ENCODE measurements at regions not wholly inside any gene's neighbourhood (a gene's known extent, or its start where the extent isn't known, plus 50 kb on each side); places are given as distances from the start of the nearest gene placed in this dataset.
"Not testable (repeated sequence)": the region's sequence is repeated elsewhere in the genome, so short reads cannot be mapped to it uniquely, and the experiment has no call there.

DNA sequence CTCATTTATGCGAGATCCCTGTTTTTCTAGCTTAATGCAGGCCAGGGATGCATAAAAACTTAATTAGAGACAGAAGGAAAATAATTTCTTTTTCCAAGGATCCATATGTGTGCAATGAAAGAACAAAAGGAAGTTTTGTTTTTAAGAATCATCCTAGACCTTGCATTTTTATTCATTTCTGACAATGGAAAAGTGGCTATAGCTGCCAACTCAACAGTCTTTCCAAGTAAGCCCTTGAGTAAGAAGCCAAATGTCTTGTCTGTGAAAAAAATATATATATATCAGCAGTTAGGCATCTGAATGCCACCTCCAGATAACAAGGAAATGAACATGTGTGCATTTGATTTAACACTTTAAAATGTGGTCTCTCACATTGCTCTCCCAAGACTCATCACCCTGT lies 1397.6 kb downstream of the GATA3 start:
- DNase-seq (ENCODE audit: low read depth in 2 of 2): no peak

DNA sequence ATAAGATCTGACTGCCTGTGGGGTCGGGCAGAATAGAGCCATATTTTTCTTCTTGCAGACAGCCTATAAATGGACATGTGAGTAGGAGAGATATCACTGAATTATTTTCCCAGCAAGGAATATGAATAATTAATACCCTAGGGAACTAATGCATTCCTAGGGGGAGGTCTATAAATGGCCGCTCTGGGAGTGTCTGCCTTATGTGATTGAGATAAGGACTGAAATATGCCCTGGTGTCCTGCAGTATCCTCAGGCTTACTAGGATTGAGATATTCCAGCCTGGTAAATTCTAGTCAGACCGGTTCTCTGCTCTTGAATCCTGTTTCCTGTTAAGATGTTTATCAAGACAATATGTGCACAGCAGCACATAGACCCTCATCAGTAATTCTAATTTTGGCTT lies 1399.4 kb downstream of the GATA3 start:
- DNase-seq (ENCODE audit: low read depth in 2 of 2): not testable (repeated sequence)

DNA sequence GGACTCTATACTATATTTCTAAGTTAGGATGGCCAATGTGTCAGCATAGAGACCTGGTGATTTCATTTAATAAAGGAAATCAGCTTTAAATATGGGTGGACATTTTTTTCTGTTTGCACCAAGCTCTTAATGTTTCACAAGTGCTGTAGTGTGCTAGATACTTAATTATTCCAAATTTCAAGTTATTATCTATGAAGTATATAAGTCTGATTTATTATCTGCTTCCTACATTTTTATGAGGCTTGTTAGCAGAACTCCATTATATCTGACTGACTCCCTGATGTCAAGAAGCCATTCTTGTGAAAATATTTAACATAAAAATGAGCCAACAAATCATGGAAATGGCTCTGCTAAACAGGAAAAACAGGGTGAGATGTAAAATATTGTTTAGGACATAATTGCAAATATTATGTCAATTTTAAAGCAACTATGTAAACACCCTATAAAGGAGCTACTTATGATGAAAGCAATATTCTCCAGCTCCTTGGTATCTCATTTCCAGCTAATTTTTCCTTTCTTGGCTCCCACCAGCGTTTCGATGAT lies 1415.2 kb downstream of the GATA3 start:
- DNase-seq (ENCODE audit: low read depth in 2 of 2): no peak

DNA sequence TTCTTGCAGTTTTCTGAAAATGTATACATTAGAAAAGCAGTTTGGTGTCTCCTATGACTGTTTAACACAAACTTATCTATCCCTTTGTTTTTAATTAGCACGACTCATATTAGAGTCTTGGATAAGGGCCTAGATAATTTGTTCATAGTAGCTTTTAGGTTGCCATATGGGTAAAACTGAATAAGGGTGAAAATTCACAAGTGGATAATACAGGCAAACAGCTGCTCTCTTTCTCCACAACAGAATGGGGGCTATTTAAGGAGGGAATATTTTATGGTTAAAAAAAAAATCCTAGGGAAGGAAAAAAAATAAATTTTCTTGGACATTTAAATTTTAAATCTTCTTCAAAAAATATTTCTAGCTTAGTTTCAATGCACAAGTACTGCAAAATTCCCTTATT lies 1416.1 kb downstream of the GATA3 start:
- DNase-seq (ENCODE audit: low read depth in 2 of 2): no peak

DNA sequence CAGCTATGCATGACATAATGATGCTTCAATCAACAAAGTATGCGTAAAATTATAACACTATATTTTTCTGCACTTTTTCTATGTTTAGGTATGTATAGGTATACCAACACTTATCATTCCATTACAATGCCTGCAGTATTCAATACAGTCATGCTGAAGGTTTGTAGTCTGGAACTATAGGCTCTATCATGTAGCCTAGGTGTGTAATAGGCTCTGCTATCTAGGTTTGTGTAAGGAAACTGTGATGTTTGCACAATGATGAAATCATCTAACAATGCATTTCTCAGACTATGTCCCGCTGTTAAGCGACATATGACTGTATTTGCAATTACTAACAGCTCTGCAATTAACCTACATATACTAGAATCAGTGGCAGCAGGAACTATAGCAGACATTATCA lies 1447.5 kb downstream of the GATA3 start:
- no peak for DNase-seq (ENCODE audit: low read depth in 2 of 2)

DNA sequence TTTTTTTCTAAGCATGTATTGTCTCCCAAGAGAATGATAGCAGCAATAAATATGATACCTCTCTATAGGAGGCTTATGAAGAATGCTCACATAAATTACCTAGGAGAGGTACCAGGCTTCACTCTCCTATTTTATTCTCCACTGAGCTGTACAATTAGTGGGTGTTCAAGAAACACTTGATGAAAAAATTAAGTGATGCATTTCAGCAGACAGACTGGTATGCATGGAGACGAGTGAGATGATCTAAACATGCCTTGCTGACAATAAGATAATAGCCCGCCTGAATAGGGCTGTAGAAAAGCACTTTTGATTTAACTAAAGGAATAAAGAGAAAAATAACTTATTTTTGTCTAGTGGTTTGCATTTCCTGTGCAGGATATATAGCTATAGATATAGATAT lies 1449.7 kb downstream of the GATA3 start:
- DNase-seq (ENCODE audit: low read depth in 2 of 2): no peak

DNA sequence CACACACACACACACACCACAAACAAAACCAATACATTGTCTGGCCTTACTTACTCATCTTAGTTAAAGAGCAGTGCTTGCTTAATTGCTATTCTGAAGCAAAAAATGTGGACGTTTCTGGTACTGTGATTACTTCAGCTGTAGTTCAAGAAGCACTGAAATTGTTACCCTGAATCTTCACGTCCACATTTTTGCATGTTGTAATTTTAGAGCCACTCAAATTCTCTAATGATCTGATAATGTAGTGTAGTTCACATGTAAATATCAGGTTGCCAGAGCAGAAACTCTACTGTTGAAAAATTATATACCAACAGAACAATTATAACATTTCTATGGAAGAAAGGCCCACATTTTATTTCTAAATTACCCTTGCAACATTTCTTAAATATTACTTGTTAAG lies 1451.1 kb downstream of the GATA3 start:
- no peak for DNase-seq (ENCODE audit: low read depth in 2 of 2)

DNA sequence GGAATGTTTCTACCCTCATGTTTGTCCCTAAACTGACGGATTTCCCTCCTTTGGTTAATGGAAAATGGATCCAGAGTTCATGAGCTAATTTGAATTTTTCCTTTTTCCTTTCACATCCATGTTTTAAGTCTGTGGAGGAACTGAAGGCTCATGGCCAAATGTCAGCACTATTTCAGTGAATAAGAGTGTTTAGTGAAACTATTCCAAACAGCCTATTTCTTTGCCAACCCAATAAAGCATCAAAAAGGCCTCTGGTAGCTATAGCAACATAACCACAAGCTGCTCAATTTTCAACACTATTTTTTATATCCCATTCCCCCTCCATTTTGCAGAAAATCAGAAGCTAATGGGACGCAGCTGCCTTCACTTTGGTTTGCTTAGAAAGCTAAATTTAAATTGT lies 1454.1 kb downstream of the GATA3 start:
- no peak for DNase-seq (ENCODE audit: low read depth in 2 of 2)

DNA sequence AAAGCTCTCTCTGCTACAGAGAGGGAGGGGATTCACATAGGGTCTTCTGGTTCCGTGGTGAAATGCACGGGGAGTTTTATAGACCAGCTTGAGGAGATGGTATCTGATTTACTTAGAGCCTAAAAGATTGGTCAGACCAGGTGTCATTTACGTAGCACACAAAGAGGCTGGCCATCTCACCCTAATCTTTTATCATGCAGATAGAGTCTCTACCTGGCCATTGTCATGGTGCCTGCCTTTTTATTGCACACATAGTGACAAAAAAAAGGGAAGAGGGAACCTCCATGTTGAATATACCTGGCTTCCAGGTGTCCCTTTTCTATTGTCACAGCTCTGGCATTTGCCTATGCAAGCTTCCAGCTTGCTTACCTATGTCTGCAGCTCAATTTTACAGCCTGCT lies 1456.1 kb downstream of the GATA3 start:
- no peak for DNase-seq (ENCODE audit: low read depth in 2 of 2)

DNA sequence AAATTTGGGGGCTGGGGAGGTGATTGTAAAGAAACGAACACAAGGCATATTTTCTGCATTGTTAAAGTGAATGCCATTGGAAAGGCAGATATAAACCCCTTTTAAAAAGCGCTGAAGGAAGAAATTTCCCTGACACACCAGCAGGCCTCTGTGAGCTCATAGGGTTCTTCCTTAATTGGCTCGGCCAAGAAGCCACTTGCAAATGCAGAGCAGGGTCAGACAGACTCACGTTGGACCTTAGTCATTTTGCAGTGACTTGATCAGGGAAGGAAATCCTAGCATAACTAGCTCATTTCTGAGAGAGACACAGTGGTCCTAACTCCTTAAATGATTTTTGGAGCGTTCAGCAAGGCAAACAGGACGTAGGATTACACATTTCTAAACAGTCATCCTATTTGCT lies 1461.4 kb downstream of the GATA3 start:
- no peak for DNase-seq (ENCODE audit: low read depth in 2 of 2)

DNA sequence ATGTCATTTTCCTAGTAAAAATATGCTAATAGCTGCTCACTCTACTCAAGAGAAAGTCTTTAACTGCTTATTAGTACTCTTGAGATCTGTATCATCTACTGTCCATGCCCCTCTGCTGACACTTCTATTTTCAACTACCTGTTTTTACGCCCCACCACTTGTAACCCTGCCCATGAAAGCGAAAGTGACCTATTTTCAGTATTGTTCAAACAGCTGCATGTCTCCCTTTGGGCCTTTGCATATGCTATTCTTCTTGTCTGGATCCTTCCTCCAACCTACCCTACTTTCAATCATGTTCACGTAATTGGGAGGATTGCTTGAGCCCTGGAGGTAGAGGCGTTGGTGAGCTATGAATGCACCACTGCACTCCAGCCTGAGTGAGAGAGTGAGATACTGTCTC lies 1481.3 kb downstream of the GATA3 start:
- DNase-seq (ENCODE audit: low read depth in 2 of 2): no peak

DNA sequence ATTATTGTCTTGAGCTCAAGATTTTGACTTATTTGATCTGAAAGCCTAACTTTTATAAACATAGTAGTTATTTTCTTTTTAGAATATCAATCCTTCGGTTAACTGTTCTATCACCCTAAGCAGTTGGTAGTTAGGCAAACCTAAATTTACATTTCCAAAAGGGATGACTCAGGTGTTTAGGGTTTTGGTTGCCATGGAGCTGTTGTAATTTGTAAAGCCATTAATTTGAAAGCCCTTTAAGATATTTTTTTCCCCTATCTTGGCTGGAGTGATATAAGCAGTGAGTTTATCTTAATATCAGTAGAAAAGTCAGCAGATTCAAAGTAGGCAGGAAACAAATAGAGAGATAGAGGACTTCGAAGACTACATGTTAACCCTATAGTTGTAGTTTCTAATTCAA lies 1472.6 kb upstream of the CELF2 start:
- DNase-seq (ENCODE audit: low read depth in 2 of 2): no peak

DNA sequence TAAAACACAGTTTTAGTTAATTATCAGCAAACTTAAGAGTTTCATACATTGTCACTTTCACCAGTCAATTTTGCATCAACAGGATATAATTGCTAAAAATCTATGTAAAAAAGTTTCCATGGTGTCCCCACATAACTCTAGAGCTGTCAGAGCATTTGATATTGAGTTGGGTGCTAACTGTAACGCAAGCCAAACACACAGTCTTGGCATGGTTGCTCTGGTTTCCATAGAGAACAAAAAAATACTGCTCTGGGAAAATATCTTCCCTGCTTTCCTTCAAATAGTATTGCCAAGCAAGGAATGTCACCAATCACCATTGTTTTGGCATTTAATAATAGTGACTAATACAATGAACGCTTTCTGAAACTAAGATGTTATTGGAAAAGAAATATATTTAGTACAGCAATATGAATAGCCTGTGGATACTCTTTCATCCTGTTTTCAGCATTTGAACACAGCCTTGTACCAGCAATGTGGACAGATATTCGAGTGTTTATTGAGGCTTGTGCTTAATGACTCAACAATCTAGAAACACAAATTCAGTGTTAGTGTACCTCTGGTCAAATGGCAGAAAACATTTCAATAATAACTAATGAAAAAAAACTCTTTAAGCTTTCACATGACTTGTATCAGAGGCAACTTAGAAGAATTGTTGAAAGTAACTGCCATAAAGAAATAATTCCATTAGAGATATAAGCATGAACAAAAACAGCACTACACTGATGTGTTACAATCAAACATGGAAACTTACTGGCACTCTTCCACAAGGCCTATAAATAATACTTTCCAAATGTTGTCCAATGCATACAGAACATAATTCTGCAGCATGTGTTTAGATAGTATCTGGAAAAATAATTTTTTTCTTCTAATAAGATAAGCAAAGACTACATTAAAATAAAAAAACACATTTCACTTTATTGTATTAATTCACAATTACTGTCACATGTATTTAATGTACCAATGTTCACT lies 1469.5 kb upstream of the CELF2 start:
- no peak for DNase-seq (ENCODE audit: low read depth in 2 of 2)

DNA sequence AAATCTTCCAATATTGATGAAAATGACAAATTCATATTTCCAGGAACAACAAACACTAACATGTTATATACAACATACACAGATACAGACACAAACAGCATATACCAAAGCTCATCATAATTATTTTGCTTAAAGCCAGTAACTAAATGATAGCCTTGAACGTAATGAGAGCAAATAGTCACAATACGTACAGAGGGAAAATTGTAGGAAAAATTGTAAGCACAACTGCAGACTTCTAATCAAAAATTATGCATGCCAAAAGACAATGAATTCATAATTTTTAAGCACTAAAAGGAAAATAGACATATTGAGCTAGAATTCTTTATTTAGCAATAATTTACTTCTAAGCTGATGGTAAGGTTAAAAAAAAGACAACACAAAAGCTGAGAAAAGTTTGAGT lies 1466.9 kb upstream of the CELF2 start:
- no peak for DNase-seq (ENCODE audit: low read depth in 2 of 2)

DNA sequence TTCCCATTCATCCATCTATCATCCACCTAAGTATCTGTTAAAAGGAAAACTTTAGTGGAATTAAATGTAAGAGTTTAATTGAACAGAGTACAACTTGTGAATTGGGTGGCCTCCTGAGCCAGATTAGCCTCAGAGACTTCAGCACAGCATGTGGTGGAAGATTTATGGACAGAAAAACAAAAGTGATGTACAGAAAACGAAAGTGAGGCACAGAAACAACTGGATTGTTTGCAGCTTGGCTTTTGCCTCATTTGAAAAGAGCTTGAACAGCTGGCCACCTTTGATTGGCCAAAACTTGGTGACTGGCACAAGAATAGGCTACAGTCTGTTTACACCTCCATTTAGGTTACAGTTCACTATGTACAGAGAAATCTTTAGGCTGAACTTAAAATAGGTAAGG lies 1463.4 kb upstream of the CELF2 start:
- DNase-seq (ENCODE audit: low read depth in 2 of 2): no peak

DNA sequence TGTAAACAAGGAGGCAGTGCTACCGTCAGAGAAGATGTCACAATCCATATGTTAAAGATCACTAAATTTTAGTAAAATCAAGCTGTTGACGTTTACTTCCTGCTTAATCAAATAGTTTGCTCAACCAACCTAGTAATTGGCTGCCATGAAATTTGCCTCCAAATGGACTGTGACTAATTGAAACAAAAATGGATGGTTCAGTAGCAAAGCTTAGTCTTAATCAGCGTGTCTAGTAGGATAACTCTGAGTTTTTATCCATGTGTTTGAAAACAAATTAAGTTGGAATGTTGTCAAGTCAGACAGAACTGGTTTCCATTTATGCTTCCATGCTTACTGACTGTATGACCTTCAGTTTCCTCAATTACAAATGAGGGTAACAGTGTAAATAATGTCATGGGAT lies 1456.7 kb upstream of the CELF2 start:
- DNase-seq (ENCODE audit: low read depth in 2 of 2): no peak

DNA sequence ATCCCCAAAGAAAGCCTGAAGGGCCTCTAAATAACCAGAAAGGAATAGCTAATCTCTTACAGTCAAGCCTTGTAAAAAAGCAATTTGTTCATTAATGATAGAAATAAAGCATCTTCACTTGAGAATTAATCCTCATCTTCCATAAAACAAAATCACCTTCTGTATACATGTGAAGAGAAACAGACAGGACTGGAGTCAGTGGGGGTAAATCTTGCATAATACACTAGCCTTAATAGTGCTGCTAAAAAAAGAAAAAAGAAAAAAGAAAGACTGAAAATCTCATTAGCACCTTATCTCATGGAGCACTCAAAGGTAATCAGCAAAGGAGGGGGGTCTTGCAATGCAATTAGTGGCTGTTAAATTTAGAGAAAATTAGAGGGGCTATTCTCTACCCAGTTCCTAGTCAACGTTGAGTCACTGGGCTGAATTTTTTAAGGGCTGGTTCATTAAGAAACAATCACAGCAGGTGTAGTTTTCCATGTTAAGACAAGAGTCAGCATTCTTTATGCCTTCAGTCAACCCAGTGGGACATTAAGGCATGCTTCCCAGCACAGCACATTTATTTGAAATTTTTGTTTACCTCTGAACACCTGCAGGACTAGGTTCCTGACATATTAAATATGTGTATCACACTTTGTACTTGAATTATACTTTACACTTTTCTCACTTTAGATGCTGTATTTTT lies 1455.7 kb upstream of the CELF2 start:
- no peak for DNase-seq (ENCODE audit: low read depth in 2 of 2)

DNA sequence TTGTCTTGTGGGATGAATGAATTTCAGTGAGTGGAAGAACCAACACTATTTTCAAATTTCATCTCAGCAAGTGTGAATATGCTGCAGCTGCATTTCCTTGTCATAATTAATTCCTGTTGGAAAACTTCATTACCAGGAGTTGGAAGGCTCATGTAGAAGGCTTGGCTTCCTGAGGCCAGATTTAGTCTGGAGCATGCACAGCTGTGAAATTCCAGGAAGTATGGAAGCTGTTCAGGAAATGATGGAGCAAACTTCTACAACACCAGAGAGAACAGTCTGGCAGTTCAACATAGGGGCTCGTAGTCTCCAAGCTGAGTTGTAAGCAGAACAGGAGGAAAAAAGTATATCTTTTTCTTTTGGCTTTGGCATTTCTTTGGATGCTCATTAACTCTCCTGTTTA lies 1439.9 kb upstream of the CELF2 start:
- no peak for DNase-seq (ENCODE audit: low read depth in 2 of 2)

DNA sequence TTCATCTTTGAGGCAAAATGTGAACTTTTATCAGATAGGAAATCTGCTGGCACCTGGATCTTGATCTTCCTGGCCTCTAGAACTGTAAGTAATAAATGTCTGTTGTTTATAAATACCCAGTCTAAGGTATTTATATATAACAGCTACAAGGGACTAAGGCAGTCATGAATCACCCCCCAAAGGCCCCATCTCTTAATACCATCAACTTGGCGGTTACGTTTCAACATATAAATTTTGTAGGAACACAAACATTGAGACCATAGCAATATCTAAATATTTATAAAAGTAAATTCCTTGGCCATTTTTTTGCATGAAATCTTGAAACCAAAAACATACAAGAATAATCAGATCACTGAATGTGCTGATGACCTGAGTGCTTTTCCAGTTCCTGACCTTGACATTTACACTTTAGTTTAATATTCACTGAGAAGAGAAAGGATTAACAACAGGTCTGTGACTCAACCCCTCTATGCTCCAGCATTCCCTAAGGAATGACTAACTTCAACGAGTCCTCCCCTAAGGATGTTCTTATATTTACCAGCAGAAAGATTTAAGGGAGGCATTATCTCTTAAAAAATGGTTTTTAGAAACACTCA lies 1438.5 kb upstream of the CELF2 start:
- DNase-seq (ENCODE audit: low read depth in 2 of 2): no peak

DNA sequence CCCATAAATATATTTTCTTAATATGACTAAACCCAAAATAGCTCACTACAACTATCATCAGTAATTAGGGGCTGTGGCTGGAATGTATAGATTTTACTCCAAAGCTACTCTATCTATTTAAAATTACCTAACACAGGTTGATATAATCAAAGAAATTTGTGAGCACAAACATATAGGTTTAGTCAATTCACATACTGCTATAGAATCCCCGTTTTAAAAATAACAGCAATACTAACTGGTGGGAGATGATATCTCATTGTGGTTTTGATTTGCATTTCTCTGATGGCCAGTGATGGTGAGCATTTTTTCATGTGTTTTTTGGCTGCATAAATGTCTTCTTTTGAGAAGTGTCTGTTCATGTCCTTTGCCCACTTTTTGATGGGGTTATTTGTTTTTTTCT lies 1434.9 kb upstream of the CELF2 start:
- DNase-seq (ENCODE audit: low read depth in 2 of 2): not testable (repeated sequence)

DNA sequence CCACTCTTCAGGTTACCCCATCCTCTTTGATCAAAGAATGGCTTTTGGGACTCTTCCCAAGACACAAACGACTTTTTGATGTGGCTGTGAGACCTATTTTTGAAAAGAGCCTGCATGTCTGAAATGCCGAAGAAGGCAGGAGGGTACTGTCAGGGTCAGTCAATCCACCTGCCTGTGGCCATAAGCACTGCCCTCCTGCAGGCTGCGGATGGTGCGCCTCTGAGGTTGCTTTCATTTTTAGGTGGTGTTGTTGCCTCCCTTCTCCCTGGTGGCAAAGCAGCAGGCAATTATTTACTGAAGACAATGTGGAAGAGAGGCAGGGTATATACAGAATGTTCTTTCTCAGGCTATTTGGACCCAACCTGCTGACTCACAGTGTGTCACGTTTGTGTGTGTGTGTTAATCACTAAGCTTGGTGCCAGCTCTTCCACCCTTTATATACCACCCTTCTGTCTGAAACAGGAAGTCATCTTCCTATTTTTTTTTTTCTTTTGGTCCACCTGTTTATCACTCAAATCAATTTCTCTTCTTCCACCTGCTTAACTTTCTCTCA lies 1421.2 kb upstream of the CELF2 start:
- DNase-seq (ENCODE audit: low read depth in 2 of 2): no peak

DNA sequence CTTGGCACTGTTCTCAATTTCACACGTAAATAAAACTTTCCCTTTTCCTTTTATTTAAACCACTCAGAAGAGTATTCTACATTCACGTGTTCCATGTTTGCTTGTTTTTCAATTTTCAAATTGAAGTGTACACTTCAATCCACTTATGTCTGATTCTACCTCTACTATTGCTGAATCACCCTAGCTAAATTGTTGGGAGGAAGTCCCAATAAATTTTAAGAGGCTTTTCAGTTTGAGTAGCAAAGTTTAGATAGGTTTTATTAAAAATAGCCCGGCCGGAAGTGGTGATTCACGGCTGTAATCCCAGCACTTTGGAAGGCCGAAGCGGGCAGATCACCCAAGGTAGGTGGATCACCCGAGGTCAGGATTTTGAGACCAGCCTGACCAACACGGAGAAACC lies 1414.7 kb upstream of the CELF2 start:
- DNase-seq (ENCODE audit: low read depth in 2 of 2): no peak
